ENCODE measurements at regions not wholly inside any gene's neighbourhood (a gene's known extent, or its start where the extent isn't known, plus 50 kb on each side); places are given as distances from the start of the nearest gene placed in this dataset.

GRCh38 chr1:116821763-116822162 lies 67.5 kb downstream of the CD2 start:
- TF ChIP-seq EP300 (conservative IDR thresholded peaks at IDR 0.05; ENCODE audit: poor library complexity, severe bottlenecking) (no peak), CTCF (IDR thresholded peaks at IDR 0.05; ENCODE audit: poor library complexity, severe bottlenecking) (no peak), RAD21 (conservative IDR thresholded peaks at IDR 0.05) (no peak), POLR2AphosphoS5 (IDR thresholded peaks at IDR 0.05) (no peak), REST (IDR thresholded peaks at IDR 0.05; ENCODE audit: borderline replicate concordance) (no peak), SMC3 (conservative IDR thresholded peaks at IDR 0.05; ENCODE audit: poor library complexity) (no peak), EZH2 (IDR thresholded peaks at IDR 0.05; ENCODE audit: borderline replicate concordance, insufficient read depth, low read length, poor library complexity, severe bottlenecking) (no peak), TAF1 (IDR thresholded peaks at IDR 0.05; ENCODE audit: low read depth) (no peak), MXI1 (conservative IDR thresholded peaks at IDR 0.05; ENCODE audit: poor library complexity, severe bottlenecking) (no peak)

All from neural cell (in vitro differentiated cells).